HG03196 (cell line): ENCODE measurements at regions not wholly inside any gene's neighbourhood (a gene's known extent, or its start where the extent isn't known, plus 50 kb on each side); places are given as distances from the start of the nearest gene placed in this dataset.
"Not testable (repeated sequence)": the region's sequence is repeated elsewhere in the genome, so short reads cannot be mapped to it uniquely, and the experiment has no call there.

Experiments used
- ATAC-seq: cut with Tn5 transposase; IDR thresholded peaks from one replicate; pipeline ENCODE4 v1.9.1; 2021; ENCODE audit not compliant: unreplicated experiment

GRCh38 chr10:95137990-95138625 lies 55.9 kb upstream of the ACSM6 start:
- ATAC-seq: not testable (repeated sequence)

DNA sequence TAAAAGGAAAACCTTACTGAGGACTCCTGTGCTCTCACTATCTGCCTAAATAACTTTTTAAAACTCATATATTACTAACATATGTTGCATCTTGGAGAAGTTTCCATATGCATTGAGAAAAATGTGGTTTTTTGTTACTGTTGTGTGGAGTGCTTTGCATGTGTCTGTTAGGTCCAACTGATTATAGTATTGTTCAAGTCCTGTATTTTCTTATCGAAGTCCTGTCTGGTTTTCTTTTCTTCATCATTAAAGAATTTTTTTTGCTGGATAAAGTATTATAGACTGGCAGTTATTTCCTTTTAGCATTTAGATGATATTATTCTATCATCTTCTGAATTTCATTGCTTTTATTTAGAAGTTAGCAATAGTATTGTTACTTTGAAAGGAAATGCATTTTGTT lies 59.5 kb upstream of the ACSM6 start:
- ATAC-seq: no peak

DNA sequence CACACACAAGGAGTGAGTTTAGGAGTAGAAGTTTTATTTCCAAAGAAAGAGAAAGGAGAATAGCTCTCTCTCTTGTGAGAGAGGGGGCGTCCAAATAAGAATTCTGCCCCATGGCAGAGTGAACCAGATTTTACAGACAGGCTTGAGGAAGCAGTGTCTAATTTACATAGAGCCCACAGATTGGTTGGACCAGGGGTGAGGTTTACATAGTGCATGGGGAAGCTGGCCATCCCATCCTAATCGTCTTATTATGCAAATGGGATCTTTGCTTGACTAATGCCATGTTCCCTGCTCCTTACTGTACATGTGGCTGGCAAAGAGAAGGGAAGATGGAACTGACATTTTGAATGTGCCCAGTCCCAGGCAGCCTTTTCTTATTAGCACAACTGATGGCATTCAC lies 60.0 kb upstream of the ACSM6 start:
- ATAC-seq: no peak

DNA sequence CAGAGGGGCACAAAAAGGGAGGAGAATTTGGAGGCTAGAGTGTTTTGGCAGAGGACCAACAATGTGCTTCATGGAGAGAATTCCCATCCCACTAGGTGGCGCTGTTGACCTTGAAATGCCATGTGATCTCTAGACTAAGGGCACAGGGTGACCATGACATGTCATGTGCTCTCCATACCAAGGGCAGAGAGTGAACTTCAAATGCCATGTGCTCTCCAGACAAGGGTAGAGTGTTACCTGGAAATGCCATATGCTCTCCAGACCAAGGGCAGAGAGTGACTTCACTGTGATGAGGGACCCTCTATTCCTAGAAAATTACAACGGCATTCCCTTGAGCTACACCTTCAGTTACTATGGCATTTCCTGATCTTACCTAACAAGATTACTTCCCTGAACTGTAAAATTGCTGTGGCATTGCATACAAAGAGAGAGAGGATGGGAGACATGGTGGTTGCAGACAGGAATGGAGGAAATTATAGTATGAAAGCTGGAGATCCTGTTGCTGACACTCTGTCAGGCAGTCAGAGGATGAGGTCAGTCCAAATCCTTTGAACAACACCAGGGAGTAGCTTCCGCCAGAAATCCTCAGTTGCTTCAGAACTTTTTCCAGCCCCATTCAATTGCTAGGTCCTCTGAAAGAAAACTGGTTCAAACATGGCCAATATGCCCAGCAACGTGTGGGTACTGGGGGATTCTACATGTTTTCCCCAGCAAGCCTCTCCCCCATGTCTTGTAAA lies 60.9 kb upstream of the ACSM6 start:
- peak; percentile 87 for ATAC-seq

- not testable (repeated sequence) for ATAC-seq
These were observed 61.1 kb upstream of the CYP2C8 start for GRCh38 chr10:95130429-95130828.

- ATAC-seq: no peak
These were observed 56.3 kb upstream of the CYP2C8 start for GRCh38 chr10:95125582-95125981.

DNA sequence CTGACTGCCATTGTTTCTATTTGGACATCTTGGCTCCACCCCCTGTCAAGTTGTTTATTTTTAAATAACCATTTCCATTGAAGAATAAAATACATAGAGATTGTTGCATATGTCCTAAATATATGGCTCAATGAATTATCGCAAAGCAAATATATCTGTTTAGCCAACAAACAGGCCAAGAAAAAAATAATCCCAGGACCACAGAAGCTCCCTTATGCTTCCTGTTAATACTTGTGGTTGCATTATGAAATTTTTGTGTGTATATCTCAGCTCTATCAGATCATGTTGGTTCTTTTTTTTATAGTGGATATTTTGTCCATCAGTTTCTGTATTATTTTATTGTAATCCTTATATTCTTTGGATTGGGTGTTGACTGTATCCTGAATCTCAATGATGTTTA lies 53.4 kb upstream of the CYP2C8 start:
- no peak for ATAC-seq

DNA sequence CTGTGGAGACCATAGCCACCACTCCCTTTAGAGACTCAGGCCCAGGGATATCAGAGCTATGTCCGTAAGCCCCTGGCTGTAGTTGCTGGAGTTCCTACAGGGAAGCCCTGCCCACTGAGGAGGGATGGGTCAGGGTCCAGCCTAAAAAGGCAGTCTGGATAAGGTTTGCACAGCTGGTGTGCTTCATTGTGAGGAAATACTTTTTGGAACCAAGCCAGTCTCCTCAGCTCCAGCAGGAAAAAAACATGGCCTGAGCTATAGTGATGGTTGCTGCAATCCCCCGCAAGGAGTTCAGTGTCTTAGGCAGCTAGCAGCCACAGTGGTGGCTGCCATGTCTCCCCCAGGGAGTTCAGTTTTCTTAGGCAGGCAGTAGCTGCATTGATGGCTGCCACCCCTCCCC lies 52.6 kb upstream of the CYP2C8 start:
- no peak for ATAC-seq
